Nephron progenitor cell (in vitro differentiated cells): ENCODE measurements at regions not wholly inside any gene's neighbourhood (a gene's known extent, or its start where the extent isn't known, plus 50 kb on each side); places are given as distances from the start of the nearest gene placed in this dataset.

Source experiments
- DNase-seq: peaks from one replicate; pipeline ENCODE4 v3.0.0; 2021
- H3K27ac Mint-ChIP-seq: 2 replicates; pipeline ENCODE4 v1.8.0; 2021; ENCODE audit warnings: mild to moderate bottlenecking, moderate library complexity, mixed read lengths
- H3K27me3 Mint-ChIP-seq: 2 replicates; pipeline ENCODE4 v1.8.0; 2021; ENCODE audit warnings: mild to moderate bottlenecking, low read depth, mixed read lengths; ENCODE audit not compliant: poor library complexity
- H3K36me3 Mint-ChIP-seq: 2 replicates; pipeline ENCODE4 v1.8.0; 2021; ENCODE audit warnings: low read depth, mixed read lengths
- H3K4me1 Mint-ChIP-seq: 2 replicates; pipeline ENCODE4 v1.8.0; 2021; ENCODE audit warnings: mixed read lengths
- H3K4me3 Mint-ChIP-seq: 2 replicates; pipeline ENCODE4 v1.8.0; 2021; ENCODE audit warnings: mild to moderate bottlenecking, moderate library complexity, mixed read lengths
- H3K9me3 Mint-ChIP-seq: 2 replicates; pipeline ENCODE4 v1.8.0; 2021; ENCODE audit warnings: mild to moderate bottlenecking, moderate library complexity, mixed read lengths
- CTCF ChIP-seq: fragments of 200-600 bp; sonication (generic); IDR thresholded peaks from 2 replicates; pipeline ENCODE4 v1.5.0; 2021; ENCODE audit warnings: antibody characterized with exemption

- TF ChIP-seq CTCF, result peak; percentile 50
- no peak for DNase-seq
- Mint-ChIP-seq H3K27ac (no peak overlapping the region), H3K36me3 (no peaks in the 10 kb centered on the region), H3K27me3 (no peaks in the 10 kb centered on the region), H3K9me3 (no peaks in the 10 kb centered on the region), H3K4me1 (no peaks in the 10 kb centered on the region), H3K4me3 (no peak overlapping the region)
Observed at GRCh38 chr2:13193900-13194299, 477.2 kb downstream of the TRIB2 start.

DNA sequence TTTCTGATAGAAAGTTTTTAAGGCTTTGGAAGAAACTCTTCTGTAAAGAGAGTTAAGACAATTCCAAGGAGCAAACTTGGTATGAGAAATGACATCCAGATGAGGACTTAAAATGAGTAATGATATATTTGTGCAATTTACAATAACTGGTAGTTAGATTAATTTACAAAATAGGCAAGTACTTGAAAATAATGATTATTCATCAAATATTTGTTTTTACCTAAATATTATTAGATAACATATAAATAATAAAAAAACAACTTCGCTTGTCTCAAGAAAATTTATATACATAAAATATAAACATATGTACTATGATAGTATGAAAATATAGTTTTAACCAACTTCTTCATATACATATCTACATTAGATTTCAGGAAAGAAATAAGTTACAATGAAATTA lies 478.5 kb downstream of the TRIB2 start:
- Mint-ChIP-seq H3K27me3 (no peaks in the 10 kb centered on the region), H3K4me3 (no peak overlapping the region), H3K27ac (no peak overlapping the region), H3K36me3 (no peaks in the 10 kb centered on the region), H3K9me3 (no peaks in the 10 kb centered on the region), H3K4me1 (no peaks in the 10 kb centered on the region)
- DNase-seq, result no peak
- no peak for TF ChIP-seq CTCF

DNA sequence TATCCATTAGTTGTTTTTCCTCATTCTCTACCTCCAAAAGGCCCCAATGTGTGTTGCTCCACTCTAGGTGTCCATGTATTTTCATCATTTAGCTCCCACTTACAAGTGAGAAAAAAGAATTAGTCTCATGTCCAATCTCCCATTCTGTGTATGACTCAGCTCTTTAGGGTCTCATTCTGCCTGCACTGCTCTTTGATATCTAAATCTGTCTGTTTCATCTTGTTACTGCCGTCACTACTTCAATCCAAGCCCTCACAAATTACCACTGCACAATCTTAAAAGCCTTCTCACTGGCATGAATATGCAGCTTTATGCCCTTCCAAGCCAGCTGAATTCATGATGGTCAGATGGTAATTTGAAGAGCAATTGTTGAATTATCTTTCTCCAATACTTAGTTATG lies 480.5 kb downstream of the TRIB2 start:
- no peaks in the 10 kb centered on the region for H3K4me1 Mint-ChIP-seq
- TF ChIP-seq CTCF, result no peak
- DNase-seq, result no peak
- H3K9me3 Mint-ChIP-seq, result no peaks in the 10 kb centered on the region
- no peaks in the 10 kb centered on the region for H3K27me3 Mint-ChIP-seq
- no peak overlapping the region for H3K4me3 Mint-ChIP-seq
- H3K27ac Mint-ChIP-seq, result no peak overlapping the region
- no peaks in the 10 kb centered on the region for H3K36me3 Mint-ChIP-seq

DNA sequence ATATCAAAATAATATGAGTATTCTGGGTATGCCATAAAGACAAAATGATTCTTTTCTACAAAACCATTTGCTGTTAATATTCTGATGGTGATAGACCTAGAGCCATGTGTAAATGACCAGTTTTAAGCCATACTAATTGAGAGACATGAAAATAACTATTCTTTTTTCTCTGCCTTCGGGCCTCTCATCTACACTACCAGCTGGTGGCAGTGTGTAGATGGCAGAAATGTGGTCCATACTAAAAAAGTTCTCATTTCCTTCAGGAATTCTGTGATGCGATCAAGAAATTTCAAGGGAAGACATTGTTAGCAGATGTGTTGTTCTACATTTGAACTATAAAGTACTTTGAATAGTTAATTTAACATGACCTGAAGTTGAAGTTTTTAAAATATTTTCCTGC lies 485.2 kb downstream of the TRIB2 start:
- Mint-ChIP-seq H3K36me3 (no peaks in the 10 kb centered on the region), H3K9me3 (peaks cover 3% of the 10 kb centered on the region), H3K27ac (no peak overlapping the region), H3K4me1 (no peaks in the 10 kb centered on the region), H3K4me3 (no peak overlapping the region), H3K27me3 (no peaks in the 10 kb centered on the region)
- DNase-seq, result no peak
- no peak for TF ChIP-seq CTCF

- H3K27me3 Mint-ChIP-seq, result no peaks in the 10 kb centered on the region
- H3K4me1 Mint-ChIP-seq, result no peaks in the 10 kb centered on the region
- no peak overlapping the region for H3K27ac Mint-ChIP-seq
- H3K9me3 Mint-ChIP-seq, result peaks cover 24% of the 10 kb centered on the region
- no peak for TF ChIP-seq CTCF
- no peak overlapping the region for H3K4me3 Mint-ChIP-seq
- no peaks in the 10 kb centered on the region for H3K36me3 Mint-ChIP-seq
- DNase-seq, result no peak
Observed at GRCh38 chr2:13212115-13212514, 495.4 kb downstream of the TRIB2 start.

DNA sequence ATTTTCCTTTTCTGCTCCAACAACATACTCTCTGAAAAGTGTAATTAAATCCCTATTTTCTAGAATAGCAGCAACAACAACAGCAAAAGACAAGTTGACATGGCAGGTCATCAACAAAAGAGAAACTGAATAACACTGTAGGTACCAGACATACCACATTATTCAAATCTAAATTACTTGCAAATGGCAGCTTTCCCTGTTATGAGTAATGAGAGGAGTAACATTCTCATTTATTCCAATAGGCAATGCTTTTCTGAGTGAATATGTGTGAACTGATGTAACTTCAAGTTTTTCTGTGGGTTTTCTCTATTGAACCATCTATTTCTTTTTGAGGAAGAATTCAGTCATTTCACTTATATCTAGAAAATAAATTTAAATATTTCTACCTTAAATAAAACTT lies 501.5 kb downstream of the TRIB2 start:
- Mint-ChIP-seq H3K4me1 (no peaks in the 10 kb centered on the region), H3K9me3 (peaks cover 23% of the 10 kb centered on the region), H3K27me3 (no peaks in the 10 kb centered on the region), H3K27ac (no peak overlapping the region), H3K4me3 (no peak overlapping the region), H3K36me3 (no peaks in the 10 kb centered on the region)
- no peak for TF ChIP-seq CTCF
- no peak for DNase-seq
